Natural killer cell (primary cell): ENCODE measurements at regions not wholly inside any gene's neighbourhood (a gene's known extent, or its start where the extent isn't known, plus 50 kb on each side); places are given as distances from the start of the nearest gene placed in this dataset.
"Not testable (repeated sequence)": the region's sequence is repeated elsewhere in the genome, so short reads cannot be mapped to it uniquely, and the experiment has no call there.

ENCODE experiments used
- ATAC-seq, 3 donors: fragments of 150-1000 bp in 2 of 3; fragments of 200-7000 bp in 1 of 3; cut with Tn5 transposase; 1 replicate in 1 of 3; 2 replicates in 2 of 3; pipeline ENCODE4 v1.10.0; 2021; ENCODE audit warnings: mild to moderate bottlenecking in 2 of 3, moderate library complexity in 2 of 3
- DNase-seq, 2 donors: peaks; one replicate each; pipeline versions ENCODE4 v3.0.0 to v3.0.0-alpha.2; 2013 to 2021; ENCODE audit warnings: mixed read lengths in 1 of 2
- H3K27ac ChIP-seq: one replicate; pipeline ENCODE4 v1.5.1; 2013; ENCODE audit warnings: mild to moderate bottlenecking, low read length
- H3K27me3 ChIP-seq: one replicate; pipeline ENCODE4 v1.6.1; 2013; ENCODE audit warnings: low read length; ENCODE audit not compliant: control insufficient read depth, insufficient read depth
- H3K36me3 ChIP-seq: one replicate; pipeline ENCODE4 v1.6.1; 2013; ENCODE audit warnings: low read length; ENCODE audit not compliant: control insufficient read depth, insufficient read depth
- H3K4me1 ChIP-seq: one replicate; pipeline ENCODE4 v1.6.1; 2013; ENCODE audit warnings: low read length; ENCODE audit not compliant: control insufficient read depth, insufficient read depth
- H3K4me3 ChIP-seq: one replicate; pipeline ENCODE4 v1.5.1; 2013; ENCODE audit warnings: low read length
- H3K9me3 ChIP-seq: one replicate; pipeline ENCODE4 v1.6.1; 2013; ENCODE audit warnings: low read length; ENCODE audit not compliant: control insufficient read depth, insufficient read depth
- H3K27ac Mint-ChIP-seq, 2 donors: one replicate each; pipeline ENCODE4 v1.8.0; 2022; ENCODE audit warnings: mild to moderate bottlenecking in 2 of 2, mixed read lengths in 2 of 2, moderate library complexity in 1 of 2
- H3K27me3 Mint-ChIP-seq, 2 donors: one replicate each; pipeline ENCODE4 v1.8.0; 2022; ENCODE audit warnings: low read depth in 2 of 2, mixed read lengths in 2 of 2
- H3K36me3 Mint-ChIP-seq: one replicate; pipeline ENCODE4 v1.8.0; 2022; ENCODE audit warnings: mixed read lengths
- H3K4me1 Mint-ChIP-seq, 2 donors: one replicate each; pipeline ENCODE4 v1.8.0; 2022; ENCODE audit warnings: mixed read lengths in 2 of 2
- H3K4me3 Mint-ChIP-seq: one replicate; pipeline ENCODE4 v1.8.0; 2022; ENCODE audit warnings: mild to moderate bottlenecking, moderate library complexity, mixed read lengths
- H3K9me3 Mint-ChIP-seq, 2 donors: one replicate each; pipeline ENCODE4 v1.8.0; 2022; ENCODE audit warnings: mixed read lengths in 2 of 2
- WGBS: methylation state at CpG from one replicate; pipeline ENCODE4 v1.1.7; 2013; ENCODE audit warnings: missing lambda C conversion rate; ENCODE audit not compliant: insufficient coverage; 5-methylcytosine and 5-hydroxymethylcytosine counted together
- intact Hi-C: fragments of 100-400 bp; cut with micrococcal nuclease; formaldehyde crosslinking; loops from one replicate; pipeline ENCODE4 v1.14.2; 2022
- TF ChIP-seq, protein P1 (sequence below): fragments of 200-600 bp; IDR thresholded peaks from one replicate; pipeline ENCODE4 v1.8.0; 2022; ENCODE audit warnings: antibody characterized with exemption

DNA sequence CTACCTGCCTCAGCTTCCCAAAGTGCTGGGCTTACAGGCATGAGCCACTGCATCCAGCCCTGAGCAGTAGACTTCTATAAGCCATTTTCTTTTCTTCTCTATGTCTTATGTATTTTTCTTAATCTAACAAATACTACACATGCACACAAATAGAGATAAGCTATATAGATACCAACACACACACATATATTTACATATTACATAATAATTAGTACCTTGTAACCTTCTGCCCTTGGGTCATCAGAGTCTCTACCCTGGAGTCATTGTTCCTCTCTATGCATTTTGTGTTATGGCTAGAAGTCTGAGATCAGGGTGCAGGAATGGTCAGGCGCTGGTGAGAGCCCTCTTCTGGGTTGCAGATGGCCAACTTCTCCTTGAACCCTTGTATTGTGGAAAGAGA is 154.0 kb upstream of the PTPRG start:
- TF ChIP-seq, protein P1, sequence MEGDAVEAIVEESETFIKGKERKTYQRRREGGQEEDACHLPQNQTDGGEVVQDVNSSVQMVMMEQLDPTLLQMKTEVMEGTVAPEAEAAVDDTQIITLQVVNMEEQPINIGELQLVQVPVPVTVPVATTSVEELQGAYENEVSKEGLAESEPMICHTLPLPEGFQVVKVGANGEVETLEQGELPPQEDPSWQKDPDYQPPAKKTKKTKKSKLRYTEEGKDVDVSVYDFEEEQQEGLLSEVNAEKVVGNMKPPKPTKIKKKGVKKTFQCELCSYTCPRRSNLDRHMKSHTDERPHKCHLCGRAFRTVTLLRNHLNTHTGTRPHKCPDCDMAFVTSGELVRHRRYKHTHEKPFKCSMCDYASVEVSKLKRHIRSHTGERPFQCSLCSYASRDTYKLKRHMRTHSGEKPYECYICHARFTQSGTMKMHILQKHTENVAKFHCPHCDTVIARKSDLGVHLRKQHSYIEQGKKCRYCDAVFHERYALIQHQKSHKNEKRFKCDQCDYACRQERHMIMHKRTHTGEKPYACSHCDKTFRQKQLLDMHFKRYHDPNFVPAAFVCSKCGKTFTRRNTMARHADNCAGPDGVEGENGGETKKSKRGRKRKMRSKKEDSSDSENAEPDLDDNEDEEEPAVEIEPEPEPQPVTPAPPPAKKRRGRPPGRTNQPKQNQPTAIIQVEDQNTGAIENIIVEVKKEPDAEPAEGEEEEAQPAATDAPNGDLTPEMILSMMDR = no peak
- peaks cover 0 to 3% of the 10 kb centered on the region in 2 donors for H3K27me3 Mint-ChIP-seq
- intact Hi-C loops = no loop called here
- Histone ChIP-seq H3K4me3 (no peak overlapping the region), H3K36me3 (no peaks in the 10 kb centered on the region), H3K9me3 (no peaks in the 10 kb centered on the region), H3K4me1 (no peaks in the 10 kb centered on the region), H3K27ac (no peak overlapping the region), H3K27me3 (no peaks in the 10 kb centered on the region)
- no peak overlapping the region for H3K27ac Mint-ChIP-seq
- ATAC-seq (no peak), DNase-seq (no peak)
- no peak overlapping the region for H3K4me3 Mint-ChIP-seq
- 92% methylated on average over 1 of the region's 1 CpG for whole genome bisulfite sequencing
- H3K4me1 Mint-ChIP-seq = no peaks in the 10 kb centered on the region
- H3K9me3 Mint-ChIP-seq = peaks cover 5 to 9% of the 10 kb centered on the region in 2 donors
- no peaks in the 10 kb centered on the region for H3K36me3 Mint-ChIP-seq

DNA sequence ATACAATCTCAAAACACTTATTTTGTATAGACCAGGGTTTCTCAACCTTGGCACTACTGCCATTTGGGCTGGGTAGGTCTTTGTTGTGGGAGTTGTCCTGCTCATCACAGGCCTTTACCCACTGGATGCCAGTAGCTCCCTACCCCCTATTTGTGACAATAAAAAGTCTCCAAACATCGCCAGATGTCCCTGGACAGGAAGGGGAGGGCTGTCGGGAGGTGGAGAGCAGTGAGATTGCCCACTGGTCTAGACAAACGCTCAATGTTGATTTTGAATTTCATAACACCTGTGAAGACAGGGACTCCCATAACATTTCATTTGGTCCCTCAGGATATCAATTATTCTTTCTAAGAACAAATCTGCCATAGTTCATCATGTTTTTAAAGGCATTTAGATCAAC is 151.7 kb upstream of the PTPRG start:
- ATAC-seq (no peak), DNase-seq (no peak)
- H3K9me3 Mint-ChIP-seq = peaks cover 5 to 9% of the 10 kb centered on the region in 2 donors
- H3K27ac ChIP-seq = no peak overlapping the region
- H3K27ac Mint-ChIP-seq = no peak overlapping the region
- H3K36me3 ChIP-seq = no peaks in the 10 kb centered on the region
- H3K4me3 Mint-ChIP-seq = no peak overlapping the region
- TF ChIP-seq, protein P1 = no peak
- intact Hi-C loops = no loop called here
- peaks cover 0 to 3% of the 10 kb centered on the region in 2 donors for H3K27me3 Mint-ChIP-seq
- H3K36me3 Mint-ChIP-seq = no peaks in the 10 kb centered on the region
- 90% methylated on average over 3 of the region's 3 CpGs for WGBS
- no peaks in the 10 kb centered on the region for H3K9me3 ChIP-seq
- H3K4me1 ChIP-seq = no peaks in the 10 kb centered on the region
- no peaks in the 10 kb centered on the region for H3K27me3 ChIP-seq
- H3K4me1 Mint-ChIP-seq = no peaks in the 10 kb centered on the region
- no peak overlapping the region for H3K4me3 ChIP-seq

DNA sequence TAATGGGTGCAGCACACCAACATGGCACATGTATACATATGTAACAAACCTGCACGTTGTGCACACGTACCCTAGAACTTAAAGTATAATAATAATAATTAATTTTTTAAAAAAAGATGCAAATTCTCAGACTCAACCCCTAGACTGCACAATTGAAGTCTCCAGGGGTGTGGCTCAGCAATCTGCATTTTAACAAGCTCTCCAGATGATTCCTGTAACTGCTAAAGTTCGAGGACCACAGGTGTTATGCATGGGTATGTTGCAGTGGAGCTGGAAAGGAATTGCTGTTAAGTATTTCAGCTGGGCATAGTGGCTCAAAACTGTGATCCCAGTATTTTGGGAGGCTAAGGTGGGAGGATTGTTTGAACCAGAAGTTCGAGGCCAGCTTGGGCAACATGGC is 151.0 kb upstream of the PTPRG start:
- H3K27me3 Mint-ChIP-seq, DNase-seq, H3K4me3 Mint-ChIP-seq, intact Hi-C loops, H3K4me1 ChIP-seq, H3K27ac Mint-ChIP-seq, H3K9me3 Mint-ChIP-seq, H3K36me3 ChIP-seq, H3K27me3 ChIP-seq, H3K9me3 ChIP-seq, H3K4me1 Mint-ChIP-seq, H3K4me3 ChIP-seq, H3K36me3 Mint-ChIP-seq, ATAC-seq, H3K27ac ChIP-seq: not testable (repeated sequence)
- WGBS = 70% methylated on average over 2 of the region's 4 CpGs

DNA sequence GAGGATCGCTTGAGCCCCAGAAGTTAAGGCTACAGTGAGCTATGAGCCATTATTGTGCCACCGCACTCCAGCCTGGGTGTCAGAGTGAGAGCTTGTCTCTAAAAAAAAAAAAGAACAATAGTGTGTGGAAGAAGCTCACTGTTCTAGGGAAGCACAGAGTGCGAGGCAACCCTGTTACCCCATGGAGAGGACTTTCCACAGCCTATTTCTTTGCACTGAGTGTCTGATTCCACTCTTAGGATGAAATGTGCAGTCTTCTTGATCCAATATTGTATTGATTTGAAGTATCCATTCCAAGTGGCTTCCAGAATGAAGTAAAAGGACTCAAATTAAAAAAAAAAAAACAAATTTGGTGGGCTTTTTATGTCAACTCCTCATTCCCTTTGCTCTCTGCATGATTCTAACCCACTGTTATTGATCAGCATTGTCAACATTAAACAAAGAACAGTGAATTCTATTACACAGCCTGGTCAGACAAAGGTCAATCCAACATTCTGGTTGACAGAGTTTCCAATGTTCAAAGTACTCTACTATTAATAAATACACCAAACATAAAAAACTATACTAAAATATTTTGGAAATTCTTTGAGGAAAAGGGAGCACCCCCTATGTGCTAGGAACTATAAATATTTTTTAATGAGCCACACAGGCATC is 150.2 kb upstream of the PTPRG start:
- H3K27ac Mint-ChIP-seq = no peak overlapping the region
- no peak for DNase-seq
- Histone ChIP-seq H3K27ac (no peak overlapping the region), H3K27me3 (no peaks in the 10 kb centered on the region), H3K36me3 (no peaks in the 10 kb centered on the region), H3K9me3 (no peaks in the 10 kb centered on the region), H3K4me1 (no peaks in the 10 kb centered on the region), H3K4me3 (no peak overlapping the region)
- no peak overlapping the region for H3K4me3 Mint-ChIP-seq
- H3K27me3 Mint-ChIP-seq = peaks cover 0 to 3% of the 10 kb centered on the region in 2 donors
- intact Hi-C loops = no loop called here
- TF ChIP-seq, protein P1 = no peak
- peaks cover 5 to 9% of the 10 kb centered on the region in 2 donors for H3K9me3 Mint-ChIP-seq
- WGBS = 84% methylated on average over 3 of the region's 3 CpGs
- no peak for ATAC-seq
- H3K36me3 Mint-ChIP-seq = no peaks in the 10 kb centered on the region
- no peaks in the 10 kb centered on the region for H3K4me1 Mint-ChIP-seq
